NCI-H187 (cell line): ENCODE measurements at regions not wholly inside any gene's neighbourhood (a gene's known extent, or its start where the extent isn't known, plus 50 kb on each side); places are given as distances from the start of the nearest gene placed in this dataset.

ENCODE experiments used
- DNase-seq, 2 experiments: peaks; one replicate each; lab custom pipeline; 2025; lab: John Stamatoyannopoulos, UW

DNA sequence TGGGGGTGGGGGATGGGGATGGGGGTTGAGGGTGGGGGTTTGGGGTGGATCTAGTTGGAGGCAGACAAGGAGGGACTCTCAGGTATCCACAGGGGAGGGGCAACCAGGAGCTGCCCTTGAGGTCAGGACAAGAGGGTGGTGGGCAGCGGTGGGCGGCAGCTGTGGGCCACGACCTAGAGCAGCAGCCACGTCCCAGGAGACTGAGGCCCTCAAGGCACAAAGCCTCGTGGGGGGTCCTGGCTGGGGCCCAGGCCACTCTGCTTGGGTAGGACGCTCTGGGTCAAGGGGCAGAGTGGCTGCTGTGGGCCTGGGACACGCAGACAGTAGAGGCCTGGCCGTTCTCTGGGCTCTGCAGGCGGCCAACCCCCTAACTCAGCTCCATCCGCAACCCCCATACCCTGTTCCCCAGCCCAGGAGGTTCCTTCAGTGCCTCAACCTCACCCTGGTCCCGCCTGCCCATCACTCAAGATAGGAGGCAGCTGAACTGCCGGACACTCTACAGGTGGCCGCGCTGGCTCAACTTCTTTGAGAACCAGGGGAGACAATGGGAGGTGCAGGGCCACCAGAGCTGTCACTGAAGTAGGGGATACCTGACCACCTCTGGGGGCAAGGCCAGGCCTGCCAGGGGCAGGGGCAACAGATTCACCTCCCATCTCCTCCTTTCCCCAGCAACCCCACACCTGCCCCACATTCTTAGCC lies 75.6 kb downstream of the ENGASE start:
- DNase-seq: no peak

- no peak for DNase-seq
Observed at GRCh38 chr17:79148584-79148983, 74.0 kb downstream of the ENGASE start.

DNA sequence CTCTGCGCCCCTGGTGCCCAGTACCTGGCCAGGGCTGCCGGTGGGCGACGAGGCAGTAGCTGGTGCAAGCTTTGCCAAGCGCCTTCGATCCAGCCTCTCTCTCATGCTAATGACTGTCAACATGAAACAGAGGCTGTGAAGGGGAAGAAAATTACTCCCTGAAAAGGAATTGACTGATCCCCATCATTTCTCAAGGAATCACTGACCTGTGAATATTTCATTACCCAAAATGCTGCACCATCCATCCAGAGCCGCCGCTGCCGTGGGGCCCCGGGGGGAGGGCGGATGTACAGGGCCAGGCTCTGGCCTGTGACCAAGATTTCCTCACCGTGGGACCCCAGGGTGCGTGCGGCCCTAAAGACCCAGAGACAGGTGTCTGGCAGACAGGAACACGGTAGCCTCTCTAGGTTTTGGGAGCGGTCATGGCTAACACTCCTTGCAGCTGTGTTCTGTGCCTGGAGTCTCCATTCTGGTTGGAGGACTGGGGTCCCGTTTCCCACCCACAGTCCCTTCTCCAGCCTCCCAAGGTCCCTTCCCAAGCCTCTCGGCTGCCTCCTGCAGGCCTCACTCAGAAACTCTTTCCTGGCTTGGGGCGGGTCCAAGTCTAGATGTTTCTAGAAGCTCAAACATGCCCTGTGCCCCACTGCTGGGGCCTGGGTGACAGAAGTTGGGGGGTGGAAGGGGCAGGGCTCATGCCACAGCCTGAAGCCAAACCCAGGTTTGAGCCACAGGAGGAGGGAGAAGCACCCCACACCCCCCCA lies 73.3 kb downstream of the ENGASE start:
- DNase-seq: no peak

GRCh38 chr17:79146562-79146961 lies 71.9 kb downstream of the ENGASE start:
- DNase-seq: no peak

DNA sequence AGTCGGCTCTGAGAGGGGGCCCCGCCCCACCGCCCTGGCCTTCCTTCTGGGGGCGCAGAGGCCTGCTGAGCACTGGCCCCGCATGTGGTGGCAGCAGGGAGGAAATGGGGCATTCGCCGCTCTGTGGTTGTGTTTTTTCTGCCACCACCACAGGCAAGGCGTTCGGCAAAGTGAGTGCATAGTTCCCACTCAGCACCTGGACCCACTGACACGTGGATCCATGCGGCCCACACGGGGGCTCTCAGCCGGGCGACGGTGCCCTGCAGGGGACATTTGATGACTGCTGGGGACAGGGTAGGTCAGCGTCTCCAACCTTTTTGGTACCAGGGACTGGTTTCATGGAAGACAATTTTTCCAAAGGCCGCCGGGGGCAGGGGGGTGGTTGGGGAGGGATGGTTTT lies 70.9 kb downstream of the ENGASE start:
- no peak for DNase-seq

- DNase-seq: no peak
Observed at GRCh38 chr17:79144133-79144532, 69.5 kb downstream of the ENGASE start.

DNA sequence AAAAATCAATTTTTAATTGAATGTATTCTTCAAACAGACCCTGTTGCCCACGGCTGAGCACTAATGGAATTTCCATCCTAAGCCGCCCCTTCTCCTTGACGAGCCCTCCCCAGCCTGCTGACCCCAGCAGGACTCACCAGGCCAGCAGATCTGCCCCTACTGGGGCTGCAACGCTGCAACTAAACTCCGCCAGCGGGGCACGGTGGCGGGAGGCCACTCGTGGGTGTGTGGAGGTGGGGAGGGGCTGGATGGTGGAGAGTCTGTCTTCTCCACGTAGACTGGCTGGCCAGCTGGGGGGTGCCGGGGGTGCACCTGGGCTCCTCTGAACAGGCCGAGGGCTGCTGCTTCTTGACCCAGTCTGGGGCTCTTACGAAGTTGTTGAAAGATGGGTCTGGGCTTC lies 67.8 kb downstream of the ENGASE start:
- no peak for DNase-seq

GRCh38 chr17:79141578-79142355 lies 67.1 kb downstream of the ENGASE start:
- no peak for DNase-seq

GRCh38 chr17:79138826-79139225 lies 64.2 kb downstream of the ENGASE start:
- no peak for DNase-seq

GRCh38 chr17:79137789-79138165 lies 63.2 kb downstream of the ENGASE start:
- DNase-seq: no peak

DNA sequence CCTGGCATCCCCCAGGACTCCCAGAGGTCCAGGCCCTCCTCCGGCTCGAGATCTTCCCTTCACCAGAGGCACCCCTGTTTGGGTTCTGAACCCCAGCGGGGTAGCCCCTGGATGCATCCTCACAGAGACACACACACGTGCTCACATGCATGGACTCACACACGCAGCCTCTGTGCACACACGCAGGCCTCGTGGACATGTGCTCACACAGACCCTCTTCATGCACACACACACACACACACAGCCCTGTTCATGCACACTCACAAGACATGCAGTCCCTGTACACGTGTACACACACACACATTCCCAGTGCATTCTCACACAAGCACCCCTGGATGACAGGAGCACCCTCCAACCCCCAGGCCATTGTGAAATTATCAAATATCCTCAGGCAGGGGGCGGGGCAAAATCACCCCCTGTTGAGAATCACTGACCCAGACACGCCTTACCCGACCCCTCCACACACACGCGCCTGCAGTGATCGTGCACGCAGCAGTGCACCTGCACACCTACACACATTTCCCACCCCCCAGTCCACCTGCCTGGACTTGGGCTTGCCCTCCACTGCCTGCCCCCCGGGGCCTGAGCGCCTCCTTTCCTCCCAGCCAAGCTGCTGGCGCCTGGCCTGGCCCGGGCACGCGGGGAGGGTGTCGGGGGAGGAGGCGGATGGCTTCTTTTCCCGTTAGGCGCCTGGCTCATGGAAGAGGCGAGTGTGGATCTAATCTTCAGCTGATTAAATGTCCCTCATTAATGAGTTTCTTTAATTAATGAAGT lies 62.6 kb downstream of the ENGASE start:
- DNase-seq: peak; percentile 22 to 41

GRCh38 chr17:79136596-79136995 lies 62.0 kb downstream of the ENGASE start:
- no peak for DNase-seq
